ENCODE measurements at regions not wholly inside any gene's neighbourhood (a gene's known extent, or its start where the extent isn't known, plus 50 kb on each side); places are given as distances from the start of the nearest gene placed in this dataset.

DNA sequence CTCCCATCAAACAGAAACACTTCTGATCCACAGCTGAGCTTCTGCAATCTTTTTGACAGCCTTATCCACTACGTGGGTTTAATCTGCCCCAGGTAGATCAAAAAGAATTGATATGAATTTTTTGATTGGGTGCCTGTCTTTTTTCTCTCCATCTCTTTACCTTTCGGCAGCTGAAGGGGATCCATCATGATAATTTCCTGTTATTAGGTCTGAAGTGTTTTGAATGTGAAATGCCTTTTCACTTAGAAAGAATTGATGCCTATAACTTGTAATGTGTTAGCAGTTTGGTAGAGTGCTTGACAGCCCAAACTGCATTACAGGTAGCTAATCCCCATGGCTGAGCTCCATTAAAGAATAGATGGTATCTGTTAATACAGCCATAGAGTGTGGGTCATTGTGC is 745.4 kb downstream of the TLR4 start:
- in situ Hi-C loops (cut with HindIII; ENCODE audit: low sequenced_read_pairs): no loop called here
- no peak overlapping the region for H3K4me3 ChIP-seq (ENCODE audit: low read depth, low read length)
- no peak for DNase-seq (ENCODE audit: low read depth)
- TF ChIP-seq CTCF (IDR thresholded peaks at IDR 0.05; ENCODE audit: low read depth, low read length, missing control alignments): no peak

- no peak for TF ChIP-seq CTCF (IDR thresholded peaks at IDR 0.05; ENCODE audit: low read depth, low read length, missing control alignments)
- H3K4me3 ChIP-seq (ENCODE audit: low read depth, low read length): no peak overlapping the region
- in situ Hi-C loops (cut with HindIII; ENCODE audit: low sequenced_read_pairs): no loop called here
- no peak for DNase-seq (ENCODE audit: low read depth)
Observed at GRCh38 chr9:118455259-118455658, 751.1 kb downstream of the TLR4 start.

DNA sequence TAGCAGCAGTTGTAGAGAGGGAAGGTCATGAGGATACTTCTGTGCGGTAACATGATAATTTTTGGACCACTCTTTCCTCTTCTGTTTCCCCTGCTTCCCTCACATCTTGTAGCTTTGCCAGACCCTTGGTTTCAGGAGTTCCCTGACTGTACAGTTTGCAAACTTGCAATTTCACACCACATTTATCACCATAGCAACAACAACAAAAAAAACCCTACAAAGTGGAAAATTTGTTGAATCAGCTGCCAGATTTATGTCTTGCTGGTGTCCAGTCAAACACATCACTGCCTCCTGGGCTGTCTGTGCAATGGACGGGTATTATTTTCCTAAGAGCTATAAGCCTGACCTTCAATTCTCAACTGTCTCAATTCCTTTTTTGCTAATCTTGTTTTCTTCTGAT is 751.6 kb downstream of the TLR4 start:
- no peak overlapping the region for H3K4me3 ChIP-seq (ENCODE audit: low read depth, low read length)
- peak; percentile 70 for DNase-seq (ENCODE audit: low read depth)
- no peak for TF ChIP-seq CTCF (IDR thresholded peaks at IDR 0.05; ENCODE audit: low read depth, low read length, missing control alignments)
- in situ Hi-C loops (cut with HindIII; ENCODE audit: low sequenced_read_pairs): no loop called here

- no peak for DNase-seq (ENCODE audit: low read depth)
- in situ Hi-C loops (cut with HindIII; ENCODE audit: low sequenced_read_pairs): no loop called here
- no peak overlapping the region for H3K4me3 ChIP-seq (ENCODE audit: low read depth, low read length)
- TF ChIP-seq CTCF (IDR thresholded peaks at IDR 0.05; ENCODE audit: low read depth, low read length, missing control alignments): no peak
Observed at GRCh38 chr9:118457171-118458000, 753.2 kb downstream of the TLR4 start.

GRCh38 chr9:118459913-118460312 is 755.7 kb downstream of the TLR4 start:
- TF ChIP-seq CTCF (IDR thresholded peaks at IDR 0.05; ENCODE audit: low read depth, low read length, missing control alignments): no peak
- H3K4me3 ChIP-seq (ENCODE audit: low read depth, low read length): no peak overlapping the region
- in situ Hi-C loops (cut with HindIII; ENCODE audit: low sequenced_read_pairs): no loop called here
- DNase-seq (ENCODE audit: low read depth): no peak

- in situ Hi-C loops (cut with HindIII; ENCODE audit: low sequenced_read_pairs): no loop called here
Observed at GRCh38 chr9:118463419-118463818, 759.2 kb downstream of the TLR4 start.

More at GRCh38 chr9:118463419-118463818, 759.2 kb downstream of the TLR4 start:
- H3K4me3 ChIP-seq (ENCODE audit: low read depth, low read length): no peak overlapping the region
- no peak for DNase-seq (ENCODE audit: low read depth)
- no peak for TF ChIP-seq CTCF (IDR thresholded peaks at IDR 0.05; ENCODE audit: low read depth, low read length, missing control alignments)
